ENCODE measurements at regions not wholly inside any gene's neighbourhood (a gene's known extent, or its start where the extent isn't known, plus 50 kb on each side); places are given as distances from the start of the nearest gene placed in this dataset.

- H3K27me3 ChIP-seq, result no peaks in the 10 kb centered on the region
- DNase-seq (no peak), ATAC-seq (ENCODE audit: low FRiP score in 2 of 2) (no peak)
- H3K9me3 ChIP-seq, result no peaks in the 10 kb centered on the region
- no peaks in the 10 kb centered on the region for H3K36me3 ChIP-seq
- WGBS, 2 donors, result 69 to 71% methylated on average over 1 of the region's 1 CpG
- no peak overlapping the region for H3K4me3 ChIP-seq
- no peak overlapping the region for H3K27ac ChIP-seq
- no peak for TF ChIP-seq CTCF (IDR thresholded peaks at IDR 0.05)
- no peak for TF ChIP-seq EP300 (IDR thresholded peaks at IDR 0.05)
- H3K4me1 ChIP-seq, result no peaks in the 10 kb centered on the region
These were observed 399.1 kb downstream of the SI start for GRCh38 chr3:164679245-164679644.

GRCh38 chr3:164677317-164677716, 401.0 kb downstream of the SI start:
- DNase-seq, result no peak
- H3K27me3 ChIP-seq, result no peaks in the 10 kb centered on the region
- ATAC-seq (ENCODE audit: low FRiP score in 2 of 2), result no peak
- no peaks in the 10 kb centered on the region for H3K9me3 ChIP-seq
- TF ChIP-seq CTCF (IDR thresholded peaks at IDR 0.05) (no peak), EP300 (IDR thresholded peaks at IDR 0.05) (no peak), POLR2A (IDR thresholded peaks at IDR 0.05) (no peak), POLR2AphosphoS5 (IDR thresholded peaks at IDR 0.05) (no peak)
- no peak overlapping the region for H3K27ac ChIP-seq
- no peak overlapping the region for H3K4me3 ChIP-seq
- H3K4me1 ChIP-seq, result no peaks in the 10 kb centered on the region
- H3K36me3 ChIP-seq, result no peaks in the 10 kb centered on the region
- 67 to 73% methylated on average over 4 of the region's 4 CpGs for WGBS, 2 donors

- 80 to 84% methylated on average over 2 of the region's 2 CpGs for WGBS, 2 donors
- no peak for ATAC-seq (ENCODE audit: low FRiP score in 2 of 2)
- H3K4me1 ChIP-seq, result no peaks in the 10 kb centered on the region
- H3K27me3 ChIP-seq, result no peaks in the 10 kb centered on the region
- no peak for DNase-seq
- TF ChIP-seq CTCF (IDR thresholded peaks at IDR 0.05) (no peak), POLR2A (IDR thresholded peaks at IDR 0.05) (no peak), POLR2AphosphoS5 (IDR thresholded peaks at IDR 0.05) (no peak), EP300 (IDR thresholded peaks at IDR 0.05) (no peak)
- no peak overlapping the region for H3K4me3 ChIP-seq
- no peaks in the 10 kb centered on the region for H3K36me3 ChIP-seq
- no peak overlapping the region for H3K27ac ChIP-seq
- H3K9me3 ChIP-seq, result no peaks in the 10 kb centered on the region
These were observed 404.6 kb downstream of the SI start for GRCh38 chr3:164673738-164674137.

GRCh38 chr3:164658125-164658524, 420.2 kb downstream of the SI start:
- no peak for TF ChIP-seq EP300 (IDR thresholded peaks at IDR 0.05)
- no peak for TF ChIP-seq POLR2A (IDR thresholded peaks at IDR 0.05)
- TF ChIP-seq CTCF (IDR thresholded peaks at IDR 0.05), result no peak
- no peak for TF ChIP-seq POLR2AphosphoS5 (IDR thresholded peaks at IDR 0.05)
- Histone ChIP-seq H3K9me3 (no peaks in the 10 kb centered on the region), H3K36me3 (no peaks in the 10 kb centered on the region), H3K27me3 (no peaks in the 10 kb centered on the region), H3K27ac (no peak overlapping the region), H3K4me3 (no peak overlapping the region), H3K4me1 (no peaks in the 10 kb centered on the region)
- DNase-seq (no peak), ATAC-seq (ENCODE audit: low FRiP score in 2 of 2) (no peak)
- 74 to 93% methylated on average over 1 of the region's 1 CpG for WGBS, 2 donors

GRCh38 chr3:164657631-164658030, 420.7 kb downstream of the SI start:
- 80 to 84% methylated on average over 3 of the region's 3 CpGs for WGBS, 2 donors
- no peaks in the 10 kb centered on the region for H3K27me3 ChIP-seq
- H3K36me3 ChIP-seq, result no peaks in the 10 kb centered on the region
- ATAC-seq (ENCODE audit: low FRiP score in 2 of 2) (no peak), DNase-seq (no peak)
- TF ChIP-seq EP300 (IDR thresholded peaks at IDR 0.05) (no peak), POLR2A (IDR thresholded peaks at IDR 0.05) (no peak), POLR2AphosphoS5 (IDR thresholded peaks at IDR 0.05) (no peak), CTCF (IDR thresholded peaks at IDR 0.05) (no peak)
- H3K27ac ChIP-seq, result no peak overlapping the region
- no peaks in the 10 kb centered on the region for H3K4me1 ChIP-seq
- H3K9me3 ChIP-seq, result no peaks in the 10 kb centered on the region
- no peak overlapping the region for H3K4me3 ChIP-seq
